SU-DHL-6 (cell line): ENCODE measurements at regions not wholly inside any gene's neighbourhood (a gene's known extent, or its start where the extent isn't known, plus 50 kb on each side); places are given as distances from the start of the nearest gene placed in this dataset.

ENCODE experiments used
- H2AFZ ChIP-seq: fragments of 200-600 bp; sonication (generic); 2 replicates; pipeline ENCODE4 v1.6.1; 2014; ENCODE audit warnings: low read depth, mild to moderate bottlenecking, moderate library complexity, mixed read lengths, antibody characterized with exemption, low read length; ENCODE audit not compliant: severe bottlenecking
- H3F3A ChIP-seq: fragments of 200-600 bp; shearing (Covaris generic); 2 replicates; pipeline ENCODE4 v1.6.0; 2016; ENCODE audit warnings: antibody characterized with exemption, mild to moderate bottlenecking; ENCODE audit not compliant: insufficient read depth
- H3K27ac ChIP-seq: fragments of 200-600 bp; sonication (generic); 2 replicates; pipeline ENCODE4 v1.5.1; 2016; ENCODE audit warnings: low read depth, mild to moderate bottlenecking, low read length, moderate library complexity, mixed read lengths
- H3K27me3 ChIP-seq: fragments of 200-600 bp; sonication (generic), shearing (Covaris generic); 2 replicates; pipeline ENCODE4 v1.6.0; 2014; ENCODE audit warnings: mild to moderate bottlenecking, low read length
- H3K36me3 ChIP-seq: fragments of 200-600 bp; sonication (generic); 2 replicates; pipeline ENCODE4 v1.6.1; 2014; ENCODE audit warnings: mild to moderate bottlenecking, low read length, mixed read lengths
- H3K4me2 ChIP-seq: fragments of 300-600, 200-600 bp; shearing (Covaris generic), sonication (generic); 2 replicates; pipeline ENCODE4 v1.6.0; 2014; ENCODE audit warnings: low read length, low read depth, mild to moderate bottlenecking; ENCODE audit not compliant: poor library complexity, severe bottlenecking
- H3K4me3 ChIP-seq: fragments of 200-600 bp; sonication (generic); 2 replicates; pipeline ENCODE4 v1.5.1; 2014; ENCODE audit warnings: antibody characterized with exemption, low read length, mild to moderate bottlenecking, mixed read lengths; ENCODE audit not compliant: insufficient read depth, poor library complexity, severe bottlenecking
- H3K79me2 ChIP-seq: fragments of 200-600 bp; sonication (generic); 2 replicates; pipeline ENCODE4 v1.6.1; 2014; ENCODE audit warnings: mild to moderate bottlenecking, low read length, moderate library complexity; ENCODE audit not compliant: insufficient read depth
- H3K9ac ChIP-seq: fragments of 200-600 bp; sonication (generic); 2 replicates; pipeline ENCODE4 v1.7.0; 2014; ENCODE audit warnings: mild to moderate bottlenecking, low read length
- H3K9me2 ChIP-seq: fragments of 200-600 bp; sonication (generic); replicated peaks from 2 replicates; pipeline ENCODE4 v1.6.1; 2014; ENCODE audit warnings: low read length; ENCODE audit not compliant: insufficient read depth
- H3K9me3 ChIP-seq: fragments of 200-600 bp; sonication (generic); 2 replicates; pipeline ENCODE4 v1.6.1; 2014; ENCODE audit warnings: low read length, mixed read lengths; ENCODE audit not compliant: insufficient read depth
- H4K20me1 ChIP-seq: fragments of 200-600 bp; sonication (generic); 2 replicates; pipeline ENCODE4 v1.6.1; 2014; ENCODE audit warnings: low read depth, mild to moderate bottlenecking, antibody characterized with exemption, low read length, moderate library complexity, mixed read lengths
- CTCF ChIP-seq: fragments of 200-600 bp; sonication (generic); IDR thresholded peaks from one replicate; pipeline ENCODE4 v1.5.1; 2017; ENCODE audit warnings: antibody characterized with exemption, mild to moderate bottlenecking, low read length, moderate library complexity; ENCODE audit not compliant: insufficient read depth, poor library complexity, severe bottlenecking
- EZH2phosphoT487 ChIP-seq: fragments of 200-600 bp; sonication (generic), shearing (Covaris generic); conservative IDR thresholded peaks from 2 replicates; pipeline ENCODE4 v1.6.1; 2018; ENCODE audit warnings: mild to moderate bottlenecking, antibody characterized with exemption, low read length, moderate library complexity, mixed read lengths

GRCh38 chr5:54915466-54916027 is 69.8 kb downstream of the ESM1 start:
- TF ChIP-seq EZH2phosphoT487, result no peak
- TF ChIP-seq CTCF, result no peak
- no peaks in the 10 kb centered on the region for H3K27me3 ChIP-seq
- no peak overlapping the region for H3K27ac ChIP-seq
- H3F3A ChIP-seq, result no peaks in the 10 kb centered on the region
- no peaks in the 10 kb centered on the region for H4K20me1 ChIP-seq
- H3K4me2 ChIP-seq, result no peak overlapping the region
- H3K79me2 ChIP-seq, result no peaks in the 10 kb centered on the region
- H3K9ac ChIP-seq, result no peak overlapping the region
- no peaks in the 10 kb centered on the region for H3K9me2 ChIP-seq
- H3K9me3 ChIP-seq, result no peaks in the 10 kb centered on the region
- H3K36me3 ChIP-seq, result no peaks in the 10 kb centered on the region
- no peak overlapping the region for H3K4me3 ChIP-seq
- no peak overlapping the region for H2AFZ ChIP-seq

DNA sequence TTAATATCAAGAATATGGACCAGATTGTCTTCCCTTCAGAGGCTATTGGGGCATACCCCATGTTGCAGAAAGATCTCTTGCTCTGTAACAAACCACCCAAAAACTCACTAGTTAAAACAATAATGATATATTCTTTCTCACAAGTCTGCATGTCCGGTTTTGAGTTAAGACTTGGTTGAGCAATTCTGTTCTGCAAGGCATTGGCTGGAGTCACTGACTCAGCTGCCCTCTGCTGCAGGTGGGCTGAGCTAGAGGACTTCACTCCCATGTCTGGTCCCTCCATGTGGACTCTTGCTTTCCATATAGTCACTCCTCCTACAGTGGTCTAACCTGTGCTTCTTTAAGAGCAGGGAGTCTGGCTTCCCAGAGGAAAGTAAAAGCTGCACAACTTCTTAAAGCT is 73.4 kb downstream of the ESM1 start:
- Histone ChIP-seq H3F3A (no peaks in the 10 kb centered on the region), H3K9ac (no peak overlapping the region), H4K20me1 (no peaks in the 10 kb centered on the region), H2AFZ (no peak overlapping the region), H3K36me3 (no peaks in the 10 kb centered on the region), H3K9me3 (no peaks in the 10 kb centered on the region), H3K9me2 (no peaks in the 10 kb centered on the region), H3K4me2 (no peak overlapping the region), H3K4me3 (no peak overlapping the region), H3K79me2 (no peaks in the 10 kb centered on the region), H3K27me3 (no peaks in the 10 kb centered on the region), H3K27ac (no peak overlapping the region)
- no peak for TF ChIP-seq CTCF
- TF ChIP-seq EZH2phosphoT487, result no peak

- Histone ChIP-seq H3K27me3 (no peaks in the 10 kb centered on the region), H3K4me2 (no peak overlapping the region), H3K36me3 (no peaks in the 10 kb centered on the region), H3K9me2 (no peaks in the 10 kb centered on the region), H3K9ac (no peak overlapping the region), H2AFZ (no peak overlapping the region), H3K4me3 (no peak overlapping the region), H4K20me1 (no peaks in the 10 kb centered on the region), H3K79me2 (no peaks in the 10 kb centered on the region), H3F3A (no peaks in the 10 kb centered on the region), H3K9me3 (no peaks in the 10 kb centered on the region), H3K27ac (no peak overlapping the region)
- TF ChIP-seq CTCF (no peak), EZH2phosphoT487 (no peak)
These were observed 75.2 kb downstream of the ESM1 start for GRCh38 chr5:54909911-54910870.
